ENCODE measurements at regions not wholly inside any gene's neighbourhood (a gene's known extent, or its start where the extent isn't known, plus 50 kb on each side); places are given as distances from the start of the nearest gene placed in this dataset.
"Not testable (repeated sequence)": the region's sequence is repeated elsewhere in the genome, so short reads cannot be mapped to it uniquely, and the experiment has no call there.

DNA sequence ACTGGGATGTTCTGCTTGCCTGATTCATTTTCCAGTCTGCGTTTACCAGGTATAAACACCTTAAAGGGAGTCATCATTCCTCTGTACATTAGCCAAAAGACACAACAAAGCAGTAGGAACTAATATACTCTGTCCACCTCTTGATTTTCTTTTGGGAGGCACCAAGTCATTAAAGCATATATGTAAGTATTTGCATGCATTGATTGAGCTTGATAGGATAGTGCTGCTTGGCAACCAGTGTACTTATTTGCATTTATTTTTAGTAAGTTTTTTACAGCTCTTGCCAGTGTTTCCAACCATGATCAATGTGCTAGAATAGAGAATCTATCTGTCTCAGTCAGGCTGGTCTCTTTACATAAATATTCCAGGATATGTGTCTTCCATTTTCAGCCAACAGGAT lies 353.3 kb upstream of the SEMA3C start:
- no peak for DNase-seq

GRCh38 chr7:81268551-81268950 lies 349.7 kb upstream of the SEMA3C start:
- no peak for DNase-seq

DNA sequence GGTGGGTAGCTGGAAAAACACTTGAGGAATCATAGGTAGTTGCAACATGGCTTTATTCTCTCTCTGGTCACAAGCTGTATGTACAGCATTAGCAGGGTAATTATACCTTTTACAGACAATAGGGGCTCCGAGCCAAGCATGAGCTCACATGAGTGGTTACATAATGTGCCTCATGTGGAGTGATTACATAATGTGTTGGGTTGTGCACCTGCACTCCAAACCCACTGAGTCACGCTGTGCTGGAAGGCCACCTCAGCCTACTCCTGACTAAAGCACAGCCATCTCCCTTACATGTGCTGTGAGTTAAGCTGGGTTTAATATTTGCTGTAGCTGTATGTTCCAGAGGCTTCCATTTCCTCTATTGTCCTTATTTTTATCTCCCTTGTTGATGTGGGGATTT lies 348.7 kb upstream of the SEMA3C start:
- DNase-seq, result no peak

DNA sequence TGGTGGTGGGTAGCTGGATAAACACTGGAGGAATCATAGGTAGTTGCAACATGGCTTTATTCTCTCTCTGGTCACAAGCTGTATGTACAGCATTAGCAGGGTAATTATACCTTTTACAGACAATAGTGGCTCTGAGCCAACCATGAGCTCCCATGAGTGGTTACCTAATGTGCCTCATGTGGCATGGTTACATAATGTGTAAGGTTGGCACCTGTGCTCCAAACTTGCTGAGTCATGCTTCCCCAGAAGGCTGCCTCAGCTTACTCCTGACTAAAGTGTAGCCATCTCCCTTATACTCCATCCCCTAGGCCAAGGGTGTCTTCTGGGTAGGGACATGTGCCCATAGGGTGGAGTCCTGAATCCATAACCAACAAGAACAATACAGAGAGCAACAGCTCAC lies 345.3 kb upstream of the SEMA3C start:
- no peak for DNase-seq

GRCh38 chr7:81260152-81260551 lies 341.3 kb upstream of the SEMA3C start:
- no peak for DNase-seq

DNA sequence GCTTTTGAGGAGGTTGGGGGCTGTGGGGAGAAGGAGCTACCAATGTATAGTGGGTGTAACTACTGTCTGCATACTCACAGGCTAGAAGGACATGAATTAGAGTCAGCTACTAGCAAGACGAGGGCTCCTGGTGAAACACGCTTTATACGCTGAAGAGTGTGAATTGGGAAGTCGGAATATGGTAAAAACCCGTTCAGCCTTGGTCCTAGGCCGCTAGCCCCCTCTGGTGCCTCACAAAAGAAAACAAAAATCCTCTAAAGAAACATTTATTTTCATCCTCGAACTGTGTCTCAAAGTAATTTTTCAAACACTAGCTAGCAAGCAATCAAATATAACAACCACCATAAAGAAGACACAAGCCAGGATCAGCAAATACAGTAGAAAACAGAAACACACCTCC lies 338.1 kb upstream of the SEMA3C start:
- no peak for DNase-seq

- DNase-seq, result no peak
Observed at GRCh38 chr7:81248420-81248819, 329.6 kb upstream of the SEMA3C start.

DNA sequence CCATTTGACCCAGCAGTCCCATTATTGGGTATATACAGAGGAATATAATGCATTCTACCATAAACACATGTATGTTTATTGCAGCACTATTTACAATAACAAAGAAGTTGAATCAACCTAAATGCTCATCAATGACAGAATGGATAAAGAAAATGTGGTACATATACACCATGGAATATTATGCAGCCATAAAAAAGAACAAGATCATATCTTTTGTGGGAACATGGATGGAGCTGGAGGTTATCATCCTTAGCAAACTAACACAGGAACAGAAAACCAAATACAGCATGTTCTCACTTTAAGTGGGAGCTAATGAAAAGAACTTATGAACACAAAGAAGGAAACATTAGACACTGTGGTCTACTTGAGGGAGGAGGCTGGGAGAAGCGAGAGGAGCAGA lies 328.5 kb upstream of the SEMA3C start:
- DNase-seq, result not testable (repeated sequence)

DNA sequence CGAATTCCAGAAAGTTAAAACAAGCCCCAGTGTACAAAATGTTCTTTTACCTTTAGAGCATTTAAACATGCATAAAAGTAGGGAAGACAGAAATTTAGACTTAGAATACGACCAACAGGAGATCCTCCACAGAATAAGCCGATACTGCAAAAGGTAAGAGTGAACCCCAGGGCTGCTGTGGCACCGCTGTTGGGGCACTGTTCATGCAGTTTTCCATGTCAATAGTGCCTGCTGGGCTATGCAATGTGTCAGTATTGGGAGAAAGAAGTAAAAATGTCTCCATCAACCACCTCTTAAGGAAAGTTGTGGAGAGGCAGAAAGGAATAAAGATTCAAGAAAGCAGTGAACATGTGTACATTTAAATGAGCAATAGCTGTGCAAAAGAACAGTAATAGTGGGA lies 326.5 kb upstream of the SEMA3C start:
- no peak for DNase-seq

- DNase-seq, result no peak
Observed at GRCh38 chr7:81244224-81244623, 325.4 kb upstream of the SEMA3C start.

GRCh38 chr7:81236560-81236959 lies 317.7 kb upstream of the SEMA3C start:
- DNase-seq, result no peak

DNA sequence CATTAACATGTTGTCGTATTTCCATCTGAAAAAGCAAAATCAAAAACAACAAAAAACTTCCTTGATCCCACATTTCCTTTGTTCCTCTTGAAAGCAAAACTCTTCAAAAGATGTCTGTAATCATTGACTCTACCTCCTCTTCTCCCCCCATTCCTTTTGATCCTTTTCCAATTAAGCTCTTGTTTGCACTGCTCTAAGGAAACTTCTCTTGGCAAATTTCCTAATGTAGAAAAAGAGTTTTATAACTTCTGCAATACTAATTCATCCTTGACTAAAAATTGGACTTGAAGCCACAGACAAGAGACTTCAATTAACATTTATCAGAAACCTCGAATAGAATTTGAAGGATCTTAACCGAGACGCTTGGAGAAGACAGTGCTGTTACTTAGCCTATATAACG lies 317.1 kb upstream of the SEMA3C start:
- no peak for DNase-seq

GRCh38 chr7:81234896-81235295 lies 316.0 kb upstream of the SEMA3C start:
- no peak for DNase-seq

GRCh38 chr7:81233208-81233940 lies 314.5 kb upstream of the SEMA3C start:
- DNase-seq, result no peak

DNA sequence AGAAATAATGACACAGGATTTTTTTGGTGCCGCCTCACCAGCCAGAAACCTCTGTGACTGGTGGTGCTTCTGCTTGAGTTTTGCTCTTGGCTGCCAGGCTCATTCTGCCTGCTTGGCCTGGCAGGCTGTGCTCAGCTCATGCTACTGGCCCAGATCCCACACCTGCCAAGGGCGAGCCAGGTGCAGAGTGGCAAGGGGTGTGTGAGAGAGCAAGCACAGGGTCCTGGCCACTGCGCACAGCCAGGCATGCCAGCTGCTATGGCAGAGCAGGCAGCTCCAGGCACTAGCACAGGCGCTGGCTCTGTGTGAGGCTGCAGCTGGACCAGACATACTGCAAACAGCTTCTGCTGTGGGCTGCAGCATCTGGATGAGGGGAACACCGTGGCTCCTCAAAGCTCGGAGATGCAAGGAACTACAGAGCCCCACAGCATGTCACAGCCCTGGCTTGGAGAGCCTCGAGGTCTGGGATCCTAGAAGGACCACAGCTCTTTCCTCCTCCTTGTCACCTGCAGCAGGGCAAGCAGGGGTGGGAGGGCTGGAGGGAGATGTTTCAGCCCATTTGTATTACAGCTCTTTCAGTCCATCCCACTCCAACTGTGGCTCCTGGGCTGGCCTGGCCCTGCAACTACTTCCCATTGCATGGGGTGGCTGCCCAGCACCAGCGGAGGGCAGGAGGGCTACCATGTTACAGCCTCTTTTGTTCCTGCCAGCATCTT lies 313.4 kb upstream of the SEMA3C start:
- DNase-seq, result no peak

- no peak for DNase-seq
Observed at GRCh38 chr7:81231301-81231838, 312.5 kb upstream of the SEMA3C start.

DNA sequence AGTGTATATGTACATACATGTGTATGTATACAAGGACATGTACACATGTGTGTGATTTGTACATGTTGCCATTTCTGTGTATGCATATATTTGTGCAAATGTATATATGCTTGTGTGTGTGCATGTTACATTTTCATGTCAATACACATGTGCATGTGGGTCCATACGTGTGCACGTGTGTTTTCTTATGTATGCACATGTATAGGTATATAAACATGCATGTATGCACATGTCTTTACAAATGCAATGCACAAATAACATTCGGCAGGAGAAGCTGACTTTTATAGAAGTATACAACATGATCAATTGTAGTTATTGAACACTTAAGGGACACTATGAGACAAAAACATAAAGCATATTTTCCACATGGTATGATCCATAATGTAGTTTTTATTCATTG lies 307.4 kb upstream of the SEMA3C start:
- no peak for DNase-seq

DNA sequence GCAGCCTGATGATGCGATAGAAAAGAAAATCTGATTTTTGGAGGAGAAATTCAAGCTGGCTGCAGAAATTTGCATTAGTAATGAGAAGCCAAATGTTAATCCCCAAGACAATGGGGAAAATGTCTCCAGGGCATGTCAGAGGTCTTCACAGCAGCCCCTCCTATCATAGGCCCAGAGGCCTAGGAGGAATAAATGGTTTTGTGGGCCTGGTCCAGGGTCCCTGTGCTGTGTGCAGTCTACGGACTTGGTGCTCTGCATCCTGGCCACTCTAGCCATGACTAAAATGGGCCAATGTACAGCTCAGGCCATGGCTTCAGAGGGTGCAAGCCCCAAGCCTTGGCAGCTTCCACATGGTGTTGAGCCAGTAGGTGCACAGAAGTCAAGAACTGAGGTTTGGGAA lies 303.8 kb upstream of the SEMA3C start:
- not testable (repeated sequence) for DNase-seq

DNA sequence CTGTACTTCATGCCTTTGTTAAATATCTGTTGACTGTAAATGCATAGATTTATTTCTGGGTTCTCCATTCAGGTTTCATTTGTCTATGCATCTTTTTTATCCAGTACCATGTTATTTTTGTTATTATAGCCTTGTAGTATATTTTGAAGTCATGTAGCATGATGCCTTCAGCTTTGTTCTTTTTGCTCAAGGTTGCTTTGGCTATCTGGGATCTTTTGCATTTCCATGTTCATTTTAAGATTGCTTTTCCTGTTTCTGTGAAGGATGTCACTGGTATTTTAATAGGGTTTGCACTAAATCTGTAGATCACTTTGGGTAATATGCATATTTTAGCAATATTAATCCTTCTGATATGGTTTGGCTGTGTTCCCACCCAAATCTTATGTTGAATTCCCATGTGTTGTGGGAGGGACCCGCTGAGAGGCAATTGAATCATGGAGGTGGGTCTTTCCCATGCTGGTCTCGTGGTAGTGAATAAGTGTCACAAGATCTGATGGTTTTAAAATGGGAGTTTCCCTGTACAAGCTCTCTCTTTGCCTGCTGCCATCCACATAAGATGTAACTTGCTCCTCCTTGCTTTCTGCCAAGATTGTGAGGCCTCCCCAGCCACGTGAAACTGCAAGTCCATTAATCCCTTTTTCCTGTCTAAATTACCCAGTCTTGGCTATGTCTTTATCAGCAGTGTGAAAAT lies 302.8 kb upstream of the SEMA3C start:
- DNase-seq, result no peak

- DNase-seq, result no peak
Observed at GRCh38 chr7:81218480-81219106, 299.7 kb upstream of the SEMA3C start.

DNA sequence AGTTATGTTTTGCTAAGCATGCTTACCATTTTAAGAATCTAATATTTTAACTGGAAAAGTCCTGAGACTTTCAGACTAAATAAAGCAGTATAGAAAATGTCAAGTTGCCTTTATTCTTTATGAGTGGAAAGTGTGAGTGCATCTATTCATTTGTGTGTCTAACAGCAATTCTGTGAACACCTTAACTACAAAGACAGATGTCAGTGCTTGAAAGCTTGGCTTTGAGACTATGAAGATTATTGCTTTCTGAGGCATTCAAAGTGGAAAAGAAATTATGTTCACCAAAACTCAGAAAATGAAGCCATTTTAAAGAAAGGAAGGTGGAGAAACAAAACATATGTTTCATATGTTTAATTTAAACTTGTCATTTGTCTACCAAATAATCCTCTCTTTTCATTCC lies 294.5 kb upstream of the SEMA3C start:
- DNase-seq, result no peak

- DNase-seq, result no peak
Observed at GRCh38 chr7:81211934-81212320, 293.1 kb upstream of the SEMA3C start.

GRCh38 chr7:81211204-81211933 lies 292.5 kb upstream of the SEMA3C start:
- no peak for DNase-seq
